ENCODE measurements at regions not wholly inside any gene's neighbourhood (a gene's known extent, or its start where the extent isn't known, plus 50 kb on each side); places are given as distances from the start of the nearest gene placed in this dataset.

DNA sequence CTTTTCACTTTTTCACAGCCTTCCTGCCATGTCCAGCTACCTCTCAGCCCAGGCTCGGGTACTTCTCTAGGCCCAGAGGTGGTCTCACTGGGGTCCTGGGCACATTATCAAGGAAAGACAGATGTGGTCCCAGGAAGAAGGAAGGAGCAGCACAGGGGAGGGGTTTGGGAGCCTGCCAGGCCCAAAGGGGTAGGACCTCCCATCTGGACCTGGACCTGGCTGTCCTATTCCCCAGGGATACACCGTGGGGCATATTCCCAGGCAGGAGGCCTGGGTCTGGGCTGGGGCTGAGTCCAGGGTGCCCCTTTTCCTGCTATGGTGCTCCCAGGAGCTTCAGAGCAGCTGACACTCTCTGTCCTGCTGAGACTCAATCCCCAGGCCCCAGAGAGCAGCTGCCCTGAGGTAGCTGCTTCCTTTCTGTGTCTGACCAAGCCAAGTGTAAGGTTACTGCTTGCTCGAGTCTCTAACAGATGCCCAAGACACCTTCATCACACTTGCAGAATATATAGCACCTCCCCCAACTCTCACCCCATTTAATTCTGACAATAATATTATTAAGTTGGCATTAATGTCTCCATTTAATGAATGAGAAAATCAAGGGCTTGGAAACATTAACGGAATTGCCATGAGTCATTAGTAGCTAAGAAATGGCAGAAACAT, 232.0 kb downstream of the BUD13 start:
- POLR2A ChIA-PET, result no interaction called here
- no TSS peak for BruUV-seq (replicated peaks)
- Histone ChIP-seq H3K27ac (ENCODE audit: low read length) (no peak overlapping the region), H3K4me3 (ENCODE audit: low read depth in 2 of 2, low read length in 2 of 2) (no peak overlapping the region), H3K36me3 (ENCODE audit: control insufficient read depth, insufficient read depth, low read length) (no peaks in the 10 kb centered on the region), H3K9me3 (ENCODE audit: control insufficient read depth, insufficient read depth, low read depth, low read length) (no peaks in the 10 kb centered on the region), H3K4me1 (ENCODE audit: control insufficient read depth, insufficient read depth, low read length) (no peaks in the 10 kb centered on the region), H3K27me3 (ENCODE audit: control insufficient read depth, insufficient read depth, low read length) (peaks cover 23% of the 10 kb centered on the region)
- TF ChIP-seq POLR2AphosphoS5 (IDR thresholded peaks at IDR 0.05; ENCODE audit: low read depth, low read length) (no peak), TCF7L2 (IDR thresholded peaks at IDR 0.05; ENCODE audit: low read depth, low read length) (no peak), SIN3A (IDR thresholded peaks at IDR 0.05; ENCODE audit: borderline replicate concordance, insufficient read depth, low read depth, low read length) (no peak)
- TF ChIP-seq, protein P1, sequence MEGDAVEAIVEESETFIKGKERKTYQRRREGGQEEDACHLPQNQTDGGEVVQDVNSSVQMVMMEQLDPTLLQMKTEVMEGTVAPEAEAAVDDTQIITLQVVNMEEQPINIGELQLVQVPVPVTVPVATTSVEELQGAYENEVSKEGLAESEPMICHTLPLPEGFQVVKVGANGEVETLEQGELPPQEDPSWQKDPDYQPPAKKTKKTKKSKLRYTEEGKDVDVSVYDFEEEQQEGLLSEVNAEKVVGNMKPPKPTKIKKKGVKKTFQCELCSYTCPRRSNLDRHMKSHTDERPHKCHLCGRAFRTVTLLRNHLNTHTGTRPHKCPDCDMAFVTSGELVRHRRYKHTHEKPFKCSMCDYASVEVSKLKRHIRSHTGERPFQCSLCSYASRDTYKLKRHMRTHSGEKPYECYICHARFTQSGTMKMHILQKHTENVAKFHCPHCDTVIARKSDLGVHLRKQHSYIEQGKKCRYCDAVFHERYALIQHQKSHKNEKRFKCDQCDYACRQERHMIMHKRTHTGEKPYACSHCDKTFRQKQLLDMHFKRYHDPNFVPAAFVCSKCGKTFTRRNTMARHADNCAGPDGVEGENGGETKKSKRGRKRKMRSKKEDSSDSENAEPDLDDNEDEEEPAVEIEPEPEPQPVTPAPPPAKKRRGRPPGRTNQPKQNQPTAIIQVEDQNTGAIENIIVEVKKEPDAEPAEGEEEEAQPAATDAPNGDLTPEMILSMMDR (IDR thresholded peaks at IDR 0.05), result no peak
- TF ChIP-seq, protein P2, sequence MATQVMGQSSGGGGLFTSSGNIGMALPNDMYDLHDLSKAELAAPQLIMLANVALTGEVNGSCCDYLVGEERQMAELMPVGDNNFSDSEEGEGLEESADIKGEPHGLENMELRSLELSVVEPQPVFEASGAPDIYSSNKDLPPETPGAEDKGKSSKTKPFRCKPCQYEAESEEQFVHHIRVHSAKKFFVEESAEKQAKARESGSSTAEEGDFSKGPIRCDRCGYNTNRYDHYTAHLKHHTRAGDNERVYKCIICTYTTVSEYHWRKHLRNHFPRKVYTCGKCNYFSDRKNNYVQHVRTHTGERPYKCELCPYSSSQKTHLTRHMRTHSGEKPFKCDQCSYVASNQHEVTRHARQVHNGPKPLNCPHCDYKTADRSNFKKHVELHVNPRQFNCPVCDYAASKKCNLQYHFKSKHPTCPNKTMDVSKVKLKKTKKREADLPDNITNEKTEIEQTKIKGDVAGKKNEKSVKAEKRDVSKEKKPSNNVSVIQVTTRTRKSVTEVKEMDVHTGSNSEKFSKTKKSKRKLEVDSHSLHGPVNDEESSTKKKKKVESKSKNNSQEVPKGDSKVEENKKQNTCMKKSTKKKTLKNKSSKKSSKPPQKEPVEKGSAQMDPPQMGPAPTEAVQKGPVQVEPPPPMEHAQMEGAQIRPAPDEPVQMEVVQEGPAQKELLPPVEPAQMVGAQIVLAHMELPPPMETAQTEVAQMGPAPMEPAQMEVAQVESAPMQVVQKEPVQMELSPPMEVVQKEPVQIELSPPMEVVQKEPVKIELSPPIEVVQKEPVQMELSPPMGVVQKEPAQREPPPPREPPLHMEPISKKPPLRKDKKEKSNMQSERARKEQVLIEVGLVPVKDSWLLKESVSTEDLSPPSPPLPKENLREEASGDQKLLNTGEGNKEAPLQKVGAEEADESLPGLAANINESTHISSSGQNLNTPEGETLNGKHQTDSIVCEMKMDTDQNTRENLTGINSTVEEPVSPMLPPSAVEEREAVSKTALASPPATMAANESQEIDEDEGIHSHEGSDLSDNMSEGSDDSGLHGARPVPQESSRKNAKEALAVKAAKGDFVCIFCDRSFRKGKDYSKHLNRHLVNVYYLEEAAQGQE (IDR thresholded peaks at IDR 0.05; ENCODE audit: insufficient read depth in 1 of 2, low read depth in 2 of 2, low read length in 1 of 2), result no peak
- CTCF ChIA-PET, result interaction anchor here (0.5 kb wide), 1 partner anchor 13 kb away, joined by 6 read pairs; no protein-coding TSS in a partner anchor
- ATAC-seq, result no peak
- intact Hi-C loops (cut with micrococcal nuclease; ENCODE audit: unreplicated experiment) (no loop called here), in situ Hi-C loops (cut with HindIII; ENCODE audit: low pct_unique_long_range_greater_than_20kb, low sequenced_read_pairs) (no loop called here)
- DNase-seq (ENCODE audit: low read depth, low spot score), result no peak

DNA sequence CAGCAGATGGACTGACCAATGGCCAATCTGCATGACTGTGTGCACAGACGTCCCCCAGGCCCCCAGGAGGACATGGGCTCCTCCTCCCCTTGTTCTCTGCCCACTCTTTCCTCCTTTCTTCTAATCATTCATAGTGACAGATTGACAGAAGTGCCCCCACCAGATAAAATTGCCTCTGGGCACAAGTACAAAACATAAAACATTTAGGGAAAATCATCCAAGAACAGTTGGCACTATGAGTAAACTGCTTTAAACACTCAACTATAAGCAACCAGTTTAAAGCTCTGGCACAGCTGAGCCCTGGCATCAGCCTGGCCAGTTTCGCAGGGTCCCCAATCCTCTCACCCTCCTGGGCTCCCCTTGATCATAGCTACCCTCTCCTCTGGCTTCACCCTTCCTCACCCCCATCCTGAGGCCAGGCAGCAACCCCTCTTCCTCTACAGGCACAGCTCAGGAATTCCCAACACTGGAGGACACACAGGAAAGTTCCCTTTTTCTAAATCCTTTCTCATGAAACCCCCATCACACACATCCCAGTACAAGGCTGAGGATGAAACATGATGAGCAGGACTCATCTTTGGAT, 232.9 kb downstream of the BUD13 start:
- ChIA-PET POLR2A (no interaction called here), CTCF (no interaction called here)
- TF ChIP-seq TCF7L2 (IDR thresholded peaks at IDR 0.05; ENCODE audit: low read depth, low read length) (no peak), POLR2AphosphoS5 (IDR thresholded peaks at IDR 0.05; ENCODE audit: low read depth, low read length) (no peak)
- in situ Hi-C loops (cut with HindIII; ENCODE audit: low pct_unique_long_range_greater_than_20kb, low sequenced_read_pairs) (no loop called here), intact Hi-C loops (cut with micrococcal nuclease; ENCODE audit: unreplicated experiment) (no loop called here)
- no peaks in the 10 kb centered on the region for H3K4me1 ChIP-seq (ENCODE audit: control insufficient read depth, insufficient read depth, low read length)
- ATAC-seq (no peak), DNase-seq (ENCODE audit: low read depth, low spot score) (no peak)
- no peaks in the 10 kb centered on the region for H3K9me3 ChIP-seq (ENCODE audit: control insufficient read depth, insufficient read depth, low read depth, low read length)
- no TSS peak for BruUV-seq (replicated peaks)
- no peak overlapping the region for H3K4me3 ChIP-seq (ENCODE audit: low read depth in 2 of 2, low read length in 2 of 2)
- peaks cover 28% of the 10 kb centered on the region for H3K27me3 ChIP-seq (ENCODE audit: control insufficient read depth, insufficient read depth, low read length)
- H3K27ac ChIP-seq (ENCODE audit: low read length), result no peak overlapping the region
- H3K36me3 ChIP-seq (ENCODE audit: control insufficient read depth, insufficient read depth, low read length), result no peaks in the 10 kb centered on the region

DNA sequence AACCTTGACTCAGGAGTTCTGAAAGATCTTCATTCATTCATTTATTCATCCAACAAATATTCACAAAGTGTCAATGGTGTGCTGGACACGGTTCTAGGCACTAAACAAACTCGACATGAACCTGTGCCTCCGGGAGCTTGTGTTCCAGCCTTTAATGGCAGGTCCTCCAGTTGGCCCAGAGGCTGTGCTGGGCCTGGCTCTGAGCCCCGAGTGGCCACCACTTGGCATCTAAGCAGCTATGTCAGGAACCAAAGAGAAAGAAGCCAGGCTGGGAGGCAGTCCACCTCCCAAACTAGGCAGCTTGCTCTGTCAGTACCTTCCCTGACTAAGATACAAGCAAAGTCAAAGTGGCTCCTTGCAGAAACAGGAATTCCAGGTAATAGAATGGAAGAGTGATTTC, 233.6 kb downstream of the BUD13 start:
- BruUV-seq (replicated peaks), result no TSS peak
- ChIA-PET CTCF (no interaction called here), POLR2A (no interaction called here)
- Histone ChIP-seq H3K27me3 (ENCODE audit: control insufficient read depth, insufficient read depth, low read length) (peaks cover 29% of the 10 kb centered on the region), H3K4me1 (ENCODE audit: control insufficient read depth, insufficient read depth, low read length) (no peaks in the 10 kb centered on the region), H3K27ac (ENCODE audit: low read length) (no peak overlapping the region), H3K36me3 (ENCODE audit: control insufficient read depth, insufficient read depth, low read length) (no peaks in the 10 kb centered on the region), H3K9me3 (ENCODE audit: control insufficient read depth, insufficient read depth, low read depth, low read length) (no peaks in the 10 kb centered on the region), H3K4me3 (ENCODE audit: low read depth in 2 of 2, low read length in 2 of 2) (no peak overlapping the region)
- DNase-seq (ENCODE audit: low read depth, low spot score), result no peak
- TF ChIP-seq, protein P1 (IDR thresholded peaks at IDR 0.05), result no peak
- TF ChIP-seq SIN3A (IDR thresholded peaks at IDR 0.05; ENCODE audit: borderline replicate concordance, insufficient read depth, low read depth, low read length) (no peak), TCF7L2 (IDR thresholded peaks at IDR 0.05; ENCODE audit: low read depth, low read length) (no peak), POLR2AphosphoS5 (IDR thresholded peaks at IDR 0.05; ENCODE audit: low read depth, low read length) (no peak)
- TF ChIP-seq, protein P2 (IDR thresholded peaks at IDR 0.05; ENCODE audit: insufficient read depth in 1 of 2, low read depth in 2 of 2, low read length in 1 of 2), result no peak
- no peak for ATAC-seq
- in situ Hi-C loops (cut with HindIII; ENCODE audit: low pct_unique_long_range_greater_than_20kb, low sequenced_read_pairs), result no loop called here
- intact Hi-C loops (cut with micrococcal nuclease; ENCODE audit: unreplicated experiment), result no loop called here
